ENCODE measurements at regions not wholly inside any gene's neighbourhood (a gene's known extent, or its start where the extent isn't known, plus 50 kb on each side); places are given as distances from the start of the nearest gene placed in this dataset.

DNA sequence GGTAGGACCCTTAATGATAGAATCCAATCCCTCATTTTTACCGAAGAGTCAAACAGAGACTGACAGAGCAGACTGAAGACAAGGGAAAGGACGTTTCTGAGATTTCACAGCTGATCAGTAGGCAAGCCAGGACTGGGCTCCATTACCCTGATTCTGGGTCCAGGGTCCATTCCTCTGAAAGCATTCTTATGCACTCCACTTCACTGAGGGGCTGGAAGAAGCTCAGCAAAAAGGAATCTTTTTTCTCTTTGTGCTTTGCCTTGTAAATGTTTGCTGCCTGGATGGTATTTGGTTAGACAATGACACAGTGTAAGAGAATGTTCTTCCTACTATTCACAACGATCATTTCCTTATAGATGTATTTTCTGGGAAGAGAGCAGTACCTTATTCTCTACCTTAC, 331.3 kb upstream of the PROX1 start:
- DNase-seq: no peak

DNA sequence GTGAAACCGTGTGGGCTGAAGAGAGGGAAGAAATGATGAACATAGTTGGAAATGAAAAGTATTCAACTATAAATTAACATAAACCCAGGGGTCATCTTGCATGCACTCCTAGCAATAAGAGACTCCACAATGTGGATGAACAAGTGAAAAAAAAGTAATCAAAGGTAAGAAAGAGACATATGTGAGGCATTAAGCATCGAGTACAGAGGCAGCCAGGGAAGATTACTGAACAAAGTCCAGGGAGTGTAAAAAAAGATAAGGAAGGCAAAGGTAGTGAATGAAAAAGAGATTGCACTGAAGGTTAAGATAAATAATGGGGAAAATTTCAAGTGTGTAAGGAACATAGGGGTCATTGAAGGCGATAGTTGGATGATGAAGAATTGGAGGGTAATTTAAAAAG, 330.8 kb upstream of the PROX1 start:
- TF ChIP-seq, protein P1, sequence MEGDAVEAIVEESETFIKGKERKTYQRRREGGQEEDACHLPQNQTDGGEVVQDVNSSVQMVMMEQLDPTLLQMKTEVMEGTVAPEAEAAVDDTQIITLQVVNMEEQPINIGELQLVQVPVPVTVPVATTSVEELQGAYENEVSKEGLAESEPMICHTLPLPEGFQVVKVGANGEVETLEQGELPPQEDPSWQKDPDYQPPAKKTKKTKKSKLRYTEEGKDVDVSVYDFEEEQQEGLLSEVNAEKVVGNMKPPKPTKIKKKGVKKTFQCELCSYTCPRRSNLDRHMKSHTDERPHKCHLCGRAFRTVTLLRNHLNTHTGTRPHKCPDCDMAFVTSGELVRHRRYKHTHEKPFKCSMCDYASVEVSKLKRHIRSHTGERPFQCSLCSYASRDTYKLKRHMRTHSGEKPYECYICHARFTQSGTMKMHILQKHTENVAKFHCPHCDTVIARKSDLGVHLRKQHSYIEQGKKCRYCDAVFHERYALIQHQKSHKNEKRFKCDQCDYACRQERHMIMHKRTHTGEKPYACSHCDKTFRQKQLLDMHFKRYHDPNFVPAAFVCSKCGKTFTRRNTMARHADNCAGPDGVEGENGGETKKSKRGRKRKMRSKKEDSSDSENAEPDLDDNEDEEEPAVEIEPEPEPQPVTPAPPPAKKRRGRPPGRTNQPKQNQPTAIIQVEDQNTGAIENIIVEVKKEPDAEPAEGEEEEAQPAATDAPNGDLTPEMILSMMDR (IDR thresholded peaks at IDR 0.05; ENCODE audit: low read depth, low read length): no peak
- no peaks in the 10 kb centered on the region for H3K36me3 ChIP-seq
- H3K27ac ChIP-seq: no peak overlapping the region
- H3K9me3 ChIP-seq (ENCODE audit: severe bottlenecking): no peaks in the 10 kb centered on the region
- no peak overlapping the region for H3K4me3 ChIP-seq (ENCODE audit: low read depth, low read length)
- no peak for DNase-seq
- no peaks in the 10 kb centered on the region for H3K27me3 ChIP-seq (ENCODE audit: insufficient read depth, low read depth, severe bottlenecking)

More for the DNA sequence above, 331.3 kb upstream of the PROX1 start:
- H3K36me3 ChIP-seq: no peaks in the 10 kb centered on the region
- no peak overlapping the region for H3K27ac ChIP-seq
- no peaks in the 10 kb centered on the region for H3K9me3 ChIP-seq (ENCODE audit: severe bottlenecking)
- H3K27me3 ChIP-seq (ENCODE audit: insufficient read depth, low read depth, severe bottlenecking): no peaks in the 10 kb centered on the region
- TF ChIP-seq, protein P1 (IDR thresholded peaks at IDR 0.05; ENCODE audit: low read depth, low read length): no peak
- no peak overlapping the region for H3K4me3 ChIP-seq (ENCODE audit: low read depth, low read length)

DNA sequence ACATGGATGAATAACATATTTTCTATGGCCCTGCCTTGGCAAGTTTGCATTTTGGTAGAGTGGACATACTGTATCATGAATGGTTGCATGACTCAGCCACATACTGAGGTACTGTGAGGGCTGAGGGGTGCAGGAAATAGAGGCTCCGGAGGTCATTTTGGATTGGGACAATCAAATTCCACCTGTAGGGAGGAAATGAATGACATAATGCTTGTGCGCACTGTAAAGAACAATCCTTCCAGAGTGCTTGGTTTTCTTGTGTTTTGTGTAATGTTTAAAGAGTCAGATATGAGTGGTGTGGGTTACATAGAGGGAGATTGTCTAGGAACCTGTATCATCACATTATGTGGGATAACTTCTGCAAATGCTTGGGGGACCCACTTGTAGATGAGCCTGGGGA, 329.9 kb upstream of the PROX1 start:
- H3K9me3 ChIP-seq (ENCODE audit: severe bottlenecking): no peaks in the 10 kb centered on the region
- DNase-seq: no peak
- H3K36me3 ChIP-seq: no peaks in the 10 kb centered on the region
- no peaks in the 10 kb centered on the region for H3K27me3 ChIP-seq (ENCODE audit: insufficient read depth, low read depth, severe bottlenecking)
- H3K4me3 ChIP-seq (ENCODE audit: low read depth, low read length): no peak overlapping the region
- H3K27ac ChIP-seq: no peak overlapping the region
- TF ChIP-seq, protein P1 (IDR thresholded peaks at IDR 0.05; ENCODE audit: low read depth, low read length): no peak

DNA sequence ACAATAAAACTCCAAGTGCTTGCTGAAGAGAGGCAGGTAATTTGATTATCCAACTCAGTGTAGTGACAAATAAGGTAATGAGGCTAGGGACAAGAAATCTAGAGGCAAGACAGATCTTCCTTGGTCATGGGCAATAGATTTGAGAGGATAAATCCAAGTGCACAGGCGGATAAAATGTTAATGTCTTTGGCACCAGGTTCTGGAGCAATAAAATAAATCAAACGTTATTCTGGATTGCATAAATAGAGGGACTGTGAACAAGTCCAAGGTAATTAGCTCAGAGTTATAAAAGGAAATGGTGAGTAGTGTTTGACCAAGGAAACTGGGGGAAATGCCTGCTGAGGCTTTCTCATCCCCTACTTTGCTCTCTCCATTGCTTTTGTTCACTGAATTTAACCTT, 329.3 kb upstream of the PROX1 start:
- TF ChIP-seq, protein P1 (IDR thresholded peaks at IDR 0.05; ENCODE audit: low read depth, low read length): no peak
- Histone ChIP-seq H3K27ac (no peak overlapping the region), H3K36me3 (no peaks in the 10 kb centered on the region), H3K27me3 (ENCODE audit: insufficient read depth, low read depth, severe bottlenecking) (no peaks in the 10 kb centered on the region), H3K9me3 (ENCODE audit: severe bottlenecking) (no peaks in the 10 kb centered on the region), H3K4me3 (ENCODE audit: low read depth, low read length) (no peak overlapping the region)
- no peak for DNase-seq

DNA sequence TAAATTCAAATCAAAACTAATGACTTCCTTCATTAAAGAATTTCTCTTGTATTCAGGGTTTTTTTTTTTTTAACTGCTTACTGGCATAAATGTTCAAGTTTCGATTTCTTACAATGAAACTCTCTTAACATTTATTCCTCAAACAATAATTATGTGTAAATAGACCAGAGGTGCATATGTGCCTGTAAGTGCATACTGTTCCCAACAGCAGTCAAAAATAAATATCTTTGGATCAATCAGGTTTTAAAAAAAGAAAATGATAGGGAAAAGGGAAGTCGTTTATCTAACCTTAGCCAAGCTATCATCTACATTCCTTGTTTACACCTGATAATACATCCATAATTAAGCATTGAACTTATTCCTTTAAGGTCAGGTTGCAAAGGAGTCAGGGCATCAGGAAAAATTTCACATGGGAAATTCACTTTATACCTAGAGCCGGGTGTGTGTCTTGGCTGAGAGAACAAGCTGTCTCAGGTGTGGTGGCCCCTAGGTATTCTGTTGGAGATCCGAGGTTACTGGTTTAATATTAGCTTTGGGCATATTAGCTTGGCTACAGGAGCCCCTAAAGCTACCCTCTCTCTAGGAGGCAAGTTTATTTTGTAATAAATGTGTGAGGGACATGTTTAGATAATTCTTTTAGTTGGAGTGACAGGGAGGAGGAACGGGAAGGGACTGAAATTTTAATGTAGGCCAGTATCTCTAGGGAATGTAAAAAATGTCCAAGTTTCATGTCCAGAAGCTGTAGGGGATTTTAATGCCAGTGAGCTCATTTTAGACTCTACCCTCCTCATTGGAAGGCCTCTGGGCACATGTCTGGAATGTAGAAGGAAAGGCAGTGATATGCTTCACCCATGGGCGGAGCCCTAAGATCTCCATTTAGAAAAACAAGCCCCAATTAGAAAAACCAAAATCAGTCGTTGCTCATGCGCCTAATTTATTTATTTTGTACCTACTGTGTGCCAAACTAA, 327.9 kb upstream of the PROX1 start:
- H3K36me3 ChIP-seq: no peaks in the 10 kb centered on the region
- TF ChIP-seq, protein P1 (IDR thresholded peaks at IDR 0.05; ENCODE audit: low read depth, low read length): no peak
- H3K9me3 ChIP-seq (ENCODE audit: severe bottlenecking): no peaks in the 10 kb centered on the region
- no peak for DNase-seq
- H3K27ac ChIP-seq: no peak overlapping the region
- H3K27me3 ChIP-seq (ENCODE audit: insufficient read depth, low read depth, severe bottlenecking): no peaks in the 10 kb centered on the region
- no peak overlapping the region for H3K4me3 ChIP-seq (ENCODE audit: low read depth, low read length)
